GM19468 (cell line): ENCODE measurements at regions not wholly inside any gene's neighbourhood (a gene's known extent, or its start where the extent isn't known, plus 50 kb on each side); places are given as distances from the start of the nearest gene placed in this dataset.
"Not testable (repeated sequence)": the region's sequence is repeated elsewhere in the genome, so short reads cannot be mapped to it uniquely, and the experiment has no call there.

Source experiments
- ATAC-seq: cut with Tn5 transposase; IDR thresholded peaks from one replicate; pipeline ENCODE4 v1.9.1; 2021; ENCODE audit warnings: mild to moderate bottlenecking, moderate library complexity, moderate number of reproducible peaks; ENCODE audit not compliant: unreplicated experiment; ENCODE audit errors: extremely low read depth

- ATAC-seq = no peak
Observed at GRCh38 chr7:156590212-156590611, 50.4 kb upstream of the RNF32 start.

DNA sequence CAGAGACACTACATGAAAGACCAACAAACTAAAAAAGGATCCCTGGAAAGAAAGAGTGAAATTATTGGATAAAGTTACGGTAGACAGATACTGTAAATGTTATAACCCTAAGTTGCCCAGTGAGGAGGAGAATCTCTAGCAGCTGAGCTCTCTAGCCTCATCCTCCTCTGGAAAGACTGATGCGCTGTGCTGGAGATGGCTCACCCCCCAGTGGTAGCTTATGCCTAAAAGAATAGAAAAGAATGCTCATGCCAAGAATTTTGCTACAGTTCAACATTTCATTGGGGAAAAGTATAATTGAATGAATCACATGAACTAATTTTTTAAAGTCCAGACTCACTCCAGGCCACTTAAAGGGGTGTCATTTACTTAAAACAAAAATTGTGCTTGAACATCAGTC is 50.8 kb upstream of the RNF32 start:
- ATAC-seq = no peak

DNA sequence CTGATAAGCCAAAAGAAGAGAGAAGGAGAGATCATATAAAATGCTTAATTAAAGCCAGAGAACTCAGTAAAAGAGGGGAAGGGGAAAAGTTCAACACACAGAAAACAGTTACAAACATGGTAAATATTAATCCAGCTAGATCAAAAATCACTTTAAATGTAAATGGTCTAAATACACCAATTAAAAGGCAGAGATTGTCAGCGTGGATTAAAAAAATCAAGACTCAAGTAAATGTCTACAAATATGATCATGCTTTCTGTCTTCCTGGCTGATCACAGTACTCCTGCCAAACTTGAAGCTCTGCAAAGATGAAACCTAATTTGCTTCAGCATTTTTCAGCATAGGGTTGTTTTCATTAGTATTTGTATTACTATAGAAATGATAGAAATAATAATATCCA is 54.6 kb upstream of the RNF32 start:
- ATAC-seq = no peak

- no peak for ATAC-seq
Observed at GRCh38 chr7:156585025-156585648, 55.4 kb upstream of the RNF32 start.

DNA sequence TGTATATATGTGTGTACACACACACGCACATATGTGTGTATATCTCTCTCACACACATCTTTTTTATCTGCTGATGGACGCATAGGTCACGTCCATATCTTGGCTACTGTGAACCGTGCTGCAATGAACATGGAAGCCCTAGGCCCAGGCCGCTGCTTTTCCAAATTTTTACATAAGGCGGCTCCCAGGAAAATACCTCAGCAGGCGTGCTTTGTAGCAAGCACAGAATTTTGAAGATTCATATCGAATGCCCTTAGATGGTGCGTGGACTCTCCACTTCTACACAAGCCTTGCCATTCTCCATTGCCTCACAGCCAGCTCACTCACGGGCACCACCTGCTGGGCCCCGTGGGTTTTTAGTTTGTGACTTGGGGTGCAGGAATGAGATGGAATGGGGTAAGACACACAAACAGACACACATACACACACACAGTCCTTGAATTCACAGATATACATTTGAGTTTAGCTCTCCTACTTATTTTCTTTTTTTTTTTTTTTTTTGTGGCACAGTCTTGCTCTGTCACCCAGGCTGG is 57.9 kb upstream of the RNF32 start:
- ATAC-seq = no peak

- ATAC-seq = no peak
Observed at GRCh38 chr7:156580036-156580435, 60.5 kb upstream of the RNF32 start.

DNA sequence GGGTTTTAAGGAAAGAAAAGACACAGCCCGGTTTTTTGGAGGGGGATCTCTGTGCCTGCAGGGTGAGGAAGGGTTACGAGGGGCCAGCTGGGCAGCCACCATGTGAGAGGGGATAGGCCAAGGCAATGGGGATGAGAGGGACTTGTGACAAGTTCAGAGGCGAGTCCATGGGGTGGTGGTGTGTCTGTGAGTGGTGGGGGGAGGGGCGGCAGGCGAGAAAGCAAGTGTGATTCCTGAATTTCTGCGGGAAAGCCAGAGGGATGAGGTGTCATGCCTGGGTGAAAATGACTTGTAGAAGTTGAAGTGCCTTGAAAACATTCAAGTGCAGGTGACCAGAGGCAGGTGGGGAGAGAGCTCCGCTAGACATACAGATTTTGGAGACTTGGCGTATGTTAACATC is 61.0 kb upstream of the RNF32 start:
- ATAC-seq = no peak

- no peak for ATAC-seq
Observed at GRCh38 chr7:156578978-156579430, 61.6 kb upstream of the RNF32 start.

- no peak for ATAC-seq
Observed at GRCh38 chr7:156578578-156578940, 62.0 kb upstream of the RNF32 start.

GRCh38 chr7:156577645-156578577 is 62.7 kb upstream of the RNF32 start:
- no peak for ATAC-seq

GRCh38 chr7:156576216-156577058 is 64.1 kb upstream of the RNF32 start:
- ATAC-seq = no peak

GRCh38 chr7:156568258-156568657 is 72.3 kb upstream of the RNF32 start:
- ATAC-seq = no peak

- no peak for ATAC-seq
Observed at GRCh38 chr7:156566812-156567549, 73.6 kb upstream of the RNF32 start.

GRCh38 chr7:156565002-156565401 is 75.6 kb upstream of the RNF32 start:
- ATAC-seq = not testable (repeated sequence)

- no peak for ATAC-seq
Observed at GRCh38 chr7:156560696-156561095, 79.9 kb upstream of the RNF32 start.

DNA sequence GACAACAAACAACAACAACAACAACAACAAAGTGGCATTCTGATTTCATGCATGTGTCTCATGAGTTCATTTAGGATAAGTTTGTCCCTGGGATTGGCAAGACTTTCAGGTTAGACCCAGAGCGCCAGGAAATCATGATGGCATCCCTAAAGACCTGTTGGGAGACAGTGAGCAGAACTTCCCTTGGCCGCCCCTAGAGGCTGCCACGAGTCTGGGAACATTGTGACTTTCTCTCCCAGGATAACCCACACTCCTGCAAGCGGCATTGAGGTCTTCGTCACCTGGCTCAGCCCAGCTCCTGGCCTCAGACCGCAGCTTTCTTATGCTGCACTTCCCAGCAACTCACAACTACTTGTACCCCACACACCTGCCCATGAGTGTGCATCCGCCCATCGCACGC is 80.5 kb upstream of the RNF32 start:
- ATAC-seq = no peak

DNA sequence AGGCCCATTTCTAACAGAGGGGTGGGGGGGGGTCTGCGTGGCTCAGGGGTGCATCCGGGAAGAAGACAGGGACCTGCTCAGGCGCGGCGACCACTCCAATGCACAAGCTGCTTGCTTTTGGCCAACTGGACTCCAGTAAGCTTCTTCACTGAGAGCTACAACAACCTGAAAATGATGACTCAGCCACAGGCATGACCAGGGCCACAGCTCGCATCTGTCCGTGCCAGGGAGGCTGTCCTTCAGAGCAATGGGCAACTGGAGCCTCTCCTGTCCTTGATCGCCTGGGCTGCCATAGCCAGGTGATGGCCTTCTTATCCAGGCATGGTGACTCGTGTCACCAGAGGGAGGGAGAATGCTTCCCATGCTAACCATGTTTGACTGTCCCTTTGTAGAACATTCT is 81.6 kb upstream of the RNF32 start:
- ATAC-seq = no peak

- ATAC-seq = no peak
Observed at GRCh38 chr7:156558198-156558597, 82.4 kb upstream of the RNF32 start.

DNA sequence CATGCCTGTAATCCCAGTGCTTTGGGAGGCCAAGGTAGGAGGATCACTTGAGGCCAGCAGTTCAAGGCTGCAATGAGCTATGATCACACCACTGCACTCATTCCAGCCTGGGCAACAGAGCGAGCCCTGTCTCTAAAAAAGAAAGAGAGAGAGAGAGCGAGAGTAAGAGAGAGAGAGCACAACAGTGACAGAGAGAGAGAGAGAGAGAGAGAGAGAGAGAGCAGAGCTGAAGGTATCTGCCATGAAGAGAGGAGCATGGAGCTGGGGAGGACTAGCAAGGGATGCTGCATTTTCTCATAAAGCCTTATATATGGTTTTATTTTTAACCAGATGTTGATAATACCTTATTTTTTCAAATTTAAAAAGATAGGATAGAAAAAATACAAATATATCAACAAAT is 84.5 kb upstream of the RNF32 start:
- ATAC-seq = no peak

GRCh38 chr7:156554488-156554887 is 86.1 kb upstream of the RNF32 start:
- ATAC-seq = no peak
